Activated naive CD4-positive, alpha-beta T cell treated with anti-CD3 and anti-CD28 coated beads, Interleukin-2, amount 10 ng/mL, durations not matched to agents 7 days and 5 days (primary cell): ENCODE measurements at regions not wholly inside any gene's neighbourhood (a gene's known extent, or its start where the extent isn't known, plus 50 kb on each side); places are given as distances from the start of the nearest gene placed in this dataset.

Experiments used
- CTCF ChIA-PET: fragments of 350-600 bp; sonication (Branson Sonifier 250); formaldehyde crosslinking; loops from one replicate; lab custom pipeline; 2021; ENCODE audit warnings: antibody characterized with exemption; lab: Charles Lee
- DNase-seq: peaks from one replicate; pipeline ENCODE4 v3.0.0-alpha.2; 2020
- H3K27ac Mint-ChIP-seq: one replicate; pipeline ENCODE4 v1.8.0; 2021; ENCODE audit warnings: mild to moderate bottlenecking, moderate library complexity, mixed read lengths
- H3K27me3 Mint-ChIP-seq: one replicate; pipeline ENCODE4 v1.8.0; 2021; ENCODE audit warnings: mild to moderate bottlenecking, mixed read lengths
- H3K36me3 Mint-ChIP-seq: one replicate; pipeline ENCODE4 v1.8.0; 2021; ENCODE audit warnings: mixed read lengths
- H3K4me1 Mint-ChIP-seq: one replicate; pipeline ENCODE4 v1.8.0; 2021; ENCODE audit warnings: mixed read lengths
- H3K4me3 Mint-ChIP-seq: one replicate; pipeline ENCODE4 v1.8.0; 2021; ENCODE audit warnings: mild to moderate bottlenecking, moderate library complexity, mixed read lengths
- H3K9me3 Mint-ChIP-seq: one replicate; pipeline ENCODE4 v1.8.0; 2021; ENCODE audit warnings: mixed read lengths

- no peak overlapping the region for H3K4me3 Mint-ChIP-seq
- no peak overlapping the region for H3K27ac Mint-ChIP-seq
- peaks cover 9% of the 10 kb centered on the region for H3K9me3 Mint-ChIP-seq
- CTCF ChIA-PET: no interaction called here
- DNase-seq: no peak
- H3K27me3 Mint-ChIP-seq: no peaks in the 10 kb centered on the region
- no peaks in the 10 kb centered on the region for H3K36me3 Mint-ChIP-seq
- no peaks in the 10 kb centered on the region for H3K4me1 Mint-ChIP-seq
Observed at GRCh38 chr21:28642891-28643290, 349.8 kb downstream of the LTN1 start.

- Mint-ChIP-seq H3K9me3 (peaks cover 9% of the 10 kb centered on the region), H3K4me1 (peaks cover 5% of the 10 kb centered on the region), H3K4me3 (no peak overlapping the region), H3K27ac (no peak overlapping the region), H3K27me3 (no peaks in the 10 kb centered on the region), H3K36me3 (no peaks in the 10 kb centered on the region)
- CTCF ChIA-PET: no interaction called here
- DNase-seq: no peak
Observed at GRCh38 chr21:28641731-28642130, 350.9 kb downstream of the LTN1 start.

- Mint-ChIP-seq H3K9me3 (peaks cover 9% of the 10 kb centered on the region), H3K27me3 (no peaks in the 10 kb centered on the region), H3K27ac (no peak overlapping the region), H3K36me3 (no peaks in the 10 kb centered on the region), H3K4me1 (peaks cover 11% of the 10 kb centered on the region), H3K4me3 (no peak overlapping the region)
- CTCF ChIA-PET: no interaction called here
- DNase-seq: no peak
Observed at GRCh38 chr21:28640326-28640725, 352.4 kb downstream of the LTN1 start.

GRCh38 chr21:28639737-28640136, 352.9 kb downstream of the LTN1 start:
- Mint-ChIP-seq H3K9me3 (peaks cover 9% of the 10 kb centered on the region), H3K27me3 (no peaks in the 10 kb centered on the region), H3K36me3 (no peaks in the 10 kb centered on the region), H3K4me1 (peaks cover 11% of the 10 kb centered on the region), H3K27ac (no peak overlapping the region), H3K4me3 (no peak overlapping the region)
- no peak for DNase-seq
- CTCF ChIA-PET: no interaction called here

- CTCF ChIA-PET: no interaction called here
- Mint-ChIP-seq H3K9me3 (peaks cover 3% of the 10 kb centered on the region), H3K27me3 (no peaks in the 10 kb centered on the region), H3K4me3 (no peak overlapping the region), H3K4me1 (peaks cover 11% of the 10 kb centered on the region), H3K27ac (peak overlapping the region; percentile 9), H3K36me3 (no peaks in the 10 kb centered on the region)
- DNase-seq: no peak
Observed at GRCh38 chr21:28636752-28637691, 355.7 kb downstream of the LTN1 start.

- Mint-ChIP-seq H3K36me3 (no peaks in the 10 kb centered on the region), H3K4me1 (peaks cover 11% of the 10 kb centered on the region), H3K27ac (no peak overlapping the region), H3K9me3 (peaks cover 3% of the 10 kb centered on the region), H3K27me3 (no peaks in the 10 kb centered on the region), H3K4me3 (no peak overlapping the region)
- CTCF ChIA-PET: no interaction called here
- no peak for DNase-seq
Observed at GRCh38 chr21:28635541-28635940, 357.1 kb downstream of the LTN1 start.

- Mint-ChIP-seq H3K4me1 (peaks cover 11% of the 10 kb centered on the region), H3K27ac (no peak overlapping the region), H3K4me3 (no peak overlapping the region), H3K9me3 (peaks cover 2% of the 10 kb centered on the region), H3K27me3 (no peaks in the 10 kb centered on the region), H3K36me3 (no peaks in the 10 kb centered on the region)
- CTCF ChIA-PET: interaction anchor here (0.9 kb wide), 1 partner anchor 9 kb away, joined by 3 read pairs; no protein-coding TSS in a partner anchor
- DNase-seq: no peak
Observed at GRCh38 chr21:28633839-28634555, 358.7 kb downstream of the LTN1 start.

GRCh38 chr21:28632755-28633408, 359.8 kb downstream of the LTN1 start:
- no peak overlapping the region for H3K4me3 Mint-ChIP-seq
- no peaks in the 10 kb centered on the region for H3K27me3 Mint-ChIP-seq
- CTCF ChIA-PET: interaction anchor here (0.9 kb wide), 1 partner anchor 8 kb away, joined by 3 read pairs; no protein-coding TSS in a partner anchor
- no peak for DNase-seq
- peaks cover 13% of the 10 kb centered on the region for H3K4me1 Mint-ChIP-seq
- no peaks in the 10 kb centered on the region for H3K36me3 Mint-ChIP-seq
- no peak overlapping the region for H3K27ac Mint-ChIP-seq
- no peaks in the 10 kb centered on the region for H3K9me3 Mint-ChIP-seq

- H3K36me3 Mint-ChIP-seq: peaks cover 4% of the 10 kb centered on the region
- H3K27me3 Mint-ChIP-seq: no peaks in the 10 kb centered on the region
- H3K27ac Mint-ChIP-seq: no peak overlapping the region
- DNase-seq: no peak
- CTCF ChIA-PET: no interaction called here
- H3K9me3 Mint-ChIP-seq: peaks cover 7% of the 10 kb centered on the region
- peaks cover 7% of the 10 kb centered on the region for H3K4me1 Mint-ChIP-seq
- no peak overlapping the region for H3K4me3 Mint-ChIP-seq
Observed at GRCh38 chr21:28627691-28628090, 365.0 kb downstream of the LTN1 start.

GRCh38 chr21:28627261-28627660, 365.4 kb downstream of the LTN1 start:
- no peak overlapping the region for H3K27ac Mint-ChIP-seq
- H3K4me1 Mint-ChIP-seq: peaks cover 7% of the 10 kb centered on the region
- H3K36me3 Mint-ChIP-seq: peaks cover 4% of the 10 kb centered on the region
- CTCF ChIA-PET: no interaction called here
- no peaks in the 10 kb centered on the region for H3K27me3 Mint-ChIP-seq
- DNase-seq: no peak
- peaks cover 7% of the 10 kb centered on the region for H3K9me3 Mint-ChIP-seq
- no peak overlapping the region for H3K4me3 Mint-ChIP-seq

- Mint-ChIP-seq H3K4me3 (no peak overlapping the region), H3K27ac (no peak overlapping the region), H3K9me3 (peaks cover 10% of the 10 kb centered on the region), H3K36me3 (peaks cover 10% of the 10 kb centered on the region), H3K4me1 (peaks cover 7% of the 10 kb centered on the region), H3K27me3 (no peaks in the 10 kb centered on the region)
- DNase-seq: no peak
- CTCF ChIA-PET: interaction anchor here (0.9 kb wide), 1 partner anchor 9 kb away, joined by 3 read pairs; no protein-coding TSS in a partner anchor
Observed at GRCh38 chr21:28624626-28625025, 368.1 kb downstream of the LTN1 start.

GRCh38 chr21:28617300-28617699, 375.4 kb downstream of the LTN1 start:
- no peaks in the 10 kb centered on the region for H3K27me3 Mint-ChIP-seq
- no peaks in the 10 kb centered on the region for H3K4me1 Mint-ChIP-seq
- DNase-seq: no peak
- CTCF ChIA-PET: interaction anchor here (0.6 to 1.9 kb wide), 3 partner anchors 12 to 128 kb away, joined by 3 to 5 read pairs (median 3); no protein-coding TSS in a partner anchor
- no peak overlapping the region for H3K4me3 Mint-ChIP-seq
- H3K27ac Mint-ChIP-seq: no peak overlapping the region
- H3K36me3 Mint-ChIP-seq: peaks cover 6% of the 10 kb centered on the region
- H3K9me3 Mint-ChIP-seq: peaks cover 3% of the 10 kb centered on the region

- no peaks in the 10 kb centered on the region for H3K9me3 Mint-ChIP-seq
- no peaks in the 10 kb centered on the region for H3K27me3 Mint-ChIP-seq
- CTCF ChIA-PET: interaction anchor here (1.9 kb wide), 1 partner anchor 130 kb away, joined by 5 read pairs; no protein-coding TSS in a partner anchor
- H3K4me1 Mint-ChIP-seq: no peaks in the 10 kb centered on the region
- H3K36me3 Mint-ChIP-seq: no peaks in the 10 kb centered on the region
- no peak overlapping the region for H3K27ac Mint-ChIP-seq
- H3K4me3 Mint-ChIP-seq: no peak overlapping the region
- no peak for DNase-seq
Observed at GRCh38 chr21:28615276-28615675, 377.4 kb downstream of the LTN1 start.

- Mint-ChIP-seq H3K36me3 (no peaks in the 10 kb centered on the region), H3K4me1 (no peaks in the 10 kb centered on the region), H3K9me3 (no peaks in the 10 kb centered on the region), H3K27ac (no peak overlapping the region), H3K27me3 (no peaks in the 10 kb centered on the region), H3K4me3 (no peak overlapping the region)
- no peak for DNase-seq
- CTCF ChIA-PET: no interaction called here
Observed at GRCh38 chr21:28614791-28615190, 377.9 kb downstream of the LTN1 start.
